K562 (cell line): ENCODE measurements at regions not wholly inside any gene's neighbourhood (a gene's known extent, or its start where the extent isn't known, plus 50 kb on each side); places are given as distances from the start of the nearest gene placed in this dataset.

Experiments used
- ESRRB ChIP-seq: fragments of 250-450 bp; sonication (Bioruptor Pico); IDR thresholded peaks from 2 replicates; pipeline ENCODE4 v1.5.0; 2020; ENCODE audit warnings: mild to moderate bottlenecking, moderate library complexity, borderline replicate concordance
- KLF13 ChIP-seq: fragments of 450-650 bp; IDR thresholded peaks from 2 replicates; pipeline ENCODE4 v1.6.1; 2016; ENCODE audit warnings: missing genetic modification characterization, low read depth, mild to moderate bottlenecking, missing compliant biosample characterization, moderate library complexity, borderline replicate concordance
- MCM5 ChIP-seq: fragments of 450-650 bp; IDR thresholded peaks from 2 replicates; pipeline ENCODE4 v1.6.1; 2016; ENCODE audit warnings: low read depth
- PRMT5 ChIP-seq: sonication (generic); formaldehyde crosslinking; IDR thresholded peaks from 2 replicates; pipeline ENCODE4 v1.5.0; 2020; ENCODE audit warnings: missing genetic modification reagents
- RNF219 ChIP-seq: fragments of 250-450 bp; sonication (Bioruptor Pico); IDR thresholded peaks from 2 replicates; pipeline ENCODE4 v1.5.0; 2022; ENCODE audit warnings: mild to moderate bottlenecking
- SRSF7 ChIP-seq: fragments of 200-400 bp; formaldehyde crosslinking; optimal IDR thresholded peaks from 2 replicates; pipeline ENCODE3; 2017; ENCODE audit warnings: mild to moderate bottlenecking, low read depth, low read length
- ZNF224 ChIP-seq: sonication (generic); formaldehyde crosslinking; IDR thresholded peaks from 2 replicates; pipeline ENCODE4 v1.8.0; 2022; ENCODE audit warnings: mild to moderate bottlenecking, missing genetic modification reagents
- ZNF766 ChIP-seq: fragments of 200-800 bp; sonication (Bioruptor generic); conservative IDR thresholded peaks from 2 replicates; pipeline ENCODE4 v1.6.1; 2016; ENCODE audit warnings: missing genetic modification characterization, missing compliant biosample characterization
- TF ChIP-seq, protein P1 (sequence below): fragments of 450-650 bp; IDR thresholded peaks from 2 replicates; pipeline ENCODE4 v1.6.1; 2017; ENCODE audit warnings: antibody characterized with exemption, mild to moderate bottlenecking

DNA sequence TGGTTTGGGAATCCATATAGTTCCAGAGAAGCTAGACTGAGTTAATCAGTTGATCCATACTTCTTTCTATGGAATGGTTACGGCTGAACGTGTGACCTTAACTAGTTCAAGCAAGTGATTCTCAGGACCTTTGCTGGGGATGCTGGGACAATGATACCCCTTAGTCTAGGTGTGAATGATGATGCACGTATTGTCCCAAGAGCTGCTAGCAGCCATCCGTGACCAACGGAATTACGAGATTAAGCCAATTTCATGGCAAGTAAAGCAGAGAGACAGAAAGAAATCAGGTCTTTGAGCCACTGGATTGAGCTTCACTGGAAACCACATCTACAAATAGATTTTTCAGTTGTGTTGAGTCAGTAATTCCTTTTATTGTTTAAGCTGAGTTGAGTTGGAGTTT, 99.2 kb upstream of the LIFR start (continued):
- TF ChIP-seq, protein P1, sequence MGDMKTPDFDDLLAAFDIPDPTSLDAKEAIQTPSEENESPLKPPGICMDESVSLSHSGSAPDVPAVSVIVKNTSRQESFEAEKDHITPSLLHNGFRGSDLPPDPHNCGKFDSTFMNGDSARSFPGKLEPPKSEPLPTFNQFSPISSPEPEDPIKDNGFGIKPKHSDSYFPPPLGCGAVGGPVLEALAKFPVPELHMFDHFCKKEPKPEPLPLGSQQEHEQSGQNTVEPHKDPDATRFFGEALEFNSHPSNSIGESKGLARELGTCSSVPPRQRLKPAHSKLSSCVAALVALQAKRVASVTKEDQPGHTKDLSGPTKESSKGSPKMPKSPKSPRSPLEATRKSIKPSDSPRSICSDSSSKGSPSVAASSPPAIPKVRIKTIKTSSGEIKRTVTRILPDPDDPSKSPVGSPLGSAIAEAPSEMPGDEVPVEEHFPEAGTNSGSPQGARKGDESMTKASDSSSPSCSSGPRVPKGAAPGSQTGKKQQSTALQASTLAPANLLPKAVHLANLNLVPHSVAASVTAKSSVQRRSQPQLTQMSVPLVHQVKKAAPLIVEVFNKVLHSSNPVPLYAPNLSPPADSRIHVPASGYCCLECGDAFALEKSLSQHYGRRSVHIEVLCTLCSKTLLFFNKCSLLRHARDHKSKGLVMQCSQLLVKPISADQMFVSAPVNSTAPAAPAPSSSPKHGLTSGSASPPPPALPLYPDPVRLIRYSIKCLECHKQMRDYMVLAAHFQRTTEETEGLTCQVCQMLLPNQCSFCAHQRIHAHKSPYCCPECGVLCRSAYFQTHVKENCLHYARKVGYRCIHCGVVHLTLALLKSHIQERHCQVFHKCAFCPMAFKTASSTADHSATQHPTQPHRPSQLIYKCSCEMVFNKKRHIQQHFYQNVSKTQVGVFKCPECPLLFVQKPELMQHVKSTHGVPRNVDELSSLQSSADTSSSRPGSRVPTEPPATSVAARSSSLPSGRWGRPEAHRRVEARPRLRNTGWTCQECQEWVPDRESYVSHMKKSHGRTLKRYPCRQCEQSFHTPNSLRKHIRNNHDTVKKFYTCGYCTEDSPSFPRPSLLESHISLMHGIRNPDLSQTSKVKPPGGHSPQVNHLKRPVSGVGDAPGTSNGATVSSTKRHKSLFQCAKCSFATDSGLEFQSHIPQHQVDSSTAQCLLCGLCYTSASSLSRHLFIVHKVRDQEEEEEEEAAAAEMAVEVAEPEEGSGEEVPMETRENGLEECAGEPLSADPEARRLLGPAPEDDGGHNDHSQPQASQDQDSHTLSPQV = no peak
- TF ChIP-seq PRMT5 (CRISPR knock-in tag) (no peak), KLF13 (tag) (no peak), SRSF7 (no peak), MCM5 (no peak), ZNF766 (no peak), RNF219 (no peak), ESRRB (CRISPR knock-in tag) (no peak), ZNF224 (CRISPR knock-in tag) (no peak)
